GM12892 (cell line): ENCODE measurements at regions not wholly inside any gene's neighbourhood (a gene's known extent, or its start where the extent isn't known, plus 50 kb on each side); places are given as distances from the start of the nearest gene placed in this dataset.

Source experiments
- POLR2A ChIP-seq: IDR thresholded peaks from 2 replicates; pipeline ENCODE4 v1.6.1; 2011; ENCODE audit warnings: low read depth, low read length, control low read depth
- POLR2AphosphoS5 ChIP-seq: IDR thresholded peaks from 2 replicates; pipeline ENCODE4 v1.6.1; 2011; ENCODE audit warnings: low read depth, low read length, control low read depth

- TF ChIP-seq POLR2AphosphoS5 (no peak), POLR2A (no peak)
These were observed 96.3 kb upstream of the DRD2 start for GRCh38 chr11:113571531-113571930.
